Prostate gland (tissue), 2 donors: ENCODE measurements at regions not wholly inside any gene's neighbourhood (a gene's known extent, or its start where the extent isn't known, plus 50 kb on each side); places are given as distances from the start of the nearest gene placed in this dataset.

Experiments used
- CTCF ChIP-seq, 4 experiments: fragments of 200-600 bp in 2 of 4; fragments of 450-650 bp in 2 of 4; sonication (generic) in 2 of 4; IDR thresholded peaks; 1 replicate in 3 of 4; 2 replicates in 1 of 4; pipeline ENCODE4 v1.5.1; 2016 to 2019; ENCODE audit warnings: antibody characterized with exemption in 4 of 4, mild to moderate bottlenecking in 2 of 4, moderate library complexity in 2 of 4
- POLR2AphosphoS5 ChIP-seq: sonication (generic); formaldehyde crosslinking; IDR thresholded peaks from one replicate; pipeline ENCODE4 v1.6.1; 2017; ENCODE audit warnings: antibody characterized with exemption

DNA sequence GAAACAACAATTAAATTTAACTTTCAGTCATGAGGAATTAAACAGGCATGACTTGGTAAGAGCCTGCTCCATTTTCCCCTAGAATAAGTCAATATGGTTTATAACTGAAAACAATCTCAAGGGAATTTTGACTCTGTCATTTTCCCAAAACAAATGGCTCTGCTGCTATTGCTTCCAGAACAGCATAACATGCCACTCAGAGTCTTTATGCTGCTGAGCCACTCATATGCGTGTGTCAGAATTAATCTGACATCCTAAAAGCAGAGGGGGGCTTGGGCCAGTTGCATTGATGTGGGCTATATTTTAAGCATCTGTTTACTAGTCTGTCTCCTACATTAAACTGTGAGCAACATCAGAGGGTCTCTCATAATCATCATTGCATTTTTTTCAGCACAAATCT is 111.1 kb upstream of the ABI3BP start:
- no peak for TF ChIP-seq CTCF (IDR thresholded peaks at IDR 0.05)
- no peak for TF ChIP-seq POLR2AphosphoS5
